Smooth muscle cell (in vitro differentiated cells): ENCODE measurements at regions not wholly inside any gene's neighbourhood (a gene's known extent, or its start where the extent isn't known, plus 50 kb on each side); places are given as distances from the start of the nearest gene placed in this dataset.

ENCODE experiments used
- DNase-seq: peaks from one replicate; lab custom pipeline; 2025; ENCODE audit not compliant: unreplicated experiment; lab: John Stamatoyannopoulos, UW
- H2AFZ ChIP-seq: fragments of 200-600 bp; sonication (generic); 2 replicates; pipeline ENCODE4 v1.6.0; 2016; ENCODE audit warnings: antibody characterized with exemption, low read depth, mild to moderate bottlenecking
- H3F3A ChIP-seq: fragments of 200-600 bp; sonication (generic); 2 replicates; pipeline ENCODE4 v1.6.0; 2017; ENCODE audit warnings: antibody characterized with exemption, low read depth
- H3K27ac ChIP-seq: fragments of 200-600 bp; sonication (generic); 2 replicates; pipeline ENCODE4 v1.5.1; 2016; ENCODE audit warnings: low read depth, mild to moderate bottlenecking
- H3K27me3 ChIP-seq: fragments of 200-600 bp; sonication (generic); 2 replicates; pipeline ENCODE4 v1.6.1; 2016; ENCODE audit warnings: low read depth, mild to moderate bottlenecking
- H3K36me3 ChIP-seq: fragments of 200-600 bp; sonication (generic); 2 replicates; pipeline ENCODE4 v1.5.1; 2016; ENCODE audit warnings: low read depth
- H3K4me1 ChIP-seq: fragments of 200-600 bp; sonication (generic); 2 replicates; pipeline ENCODE4 v1.5.1; 2016; ENCODE audit warnings: low read depth
- H3K4me2 ChIP-seq: fragments of 200-600 bp; sonication (generic); 2 replicates; pipeline ENCODE4 v1.6.0; 2016; ENCODE audit warnings: mild to moderate bottlenecking
- H3K4me3 ChIP-seq: fragments of 200-600 bp; sonication (generic); 2 replicates; pipeline ENCODE4 v1.5.1; 2016; ENCODE audit warnings: mild to moderate bottlenecking
- H3K79me2 ChIP-seq: fragments of 200-600 bp; sonication (generic); 2 replicates; pipeline ENCODE4 v1.6.0; 2016; ENCODE audit warnings: low read depth, mild to moderate bottlenecking
- H3K9ac ChIP-seq: fragments of 200-600 bp; sonication (generic); 2 replicates; pipeline ENCODE4 v1.6.0; 2016; ENCODE audit warnings: low read depth
- H3K9me3 ChIP-seq: fragments of 200-600 bp; sonication (generic); replicated peaks from 2 replicates; pipeline ENCODE4 v1.5.1; 2016; ENCODE audit warnings: low read depth
- H4K20me1 ChIP-seq: fragments of 200-600 bp; sonication (generic); 2 replicates; pipeline ENCODE4 v1.6.0; 2016; ENCODE audit warnings: low read depth
- CTCF ChIP-seq: fragments of 200-600 bp; sonication (generic); IDR thresholded peaks from 2 replicates; pipeline ENCODE4 v1.5.1; 2017; ENCODE audit warnings: borderline replicate concordance, mild to moderate bottlenecking, antibody characterized with exemption; ENCODE audit not compliant: insufficient read depth, poor library complexity, severe bottlenecking
- WGBS: methylation state at CpG from one replicate; pipeline ENCODE4 v1.1.7; 2016; ENCODE audit warnings: low lambda C conversion rate; 5-methylcytosine and 5-hydroxymethylcytosine counted together

GRCh38 chr6:88386167-88386566 is 220.0 kb upstream of the CNR1 start:
- Histone ChIP-seq H3K9ac (no peak overlapping the region), H3K4me3 (no peak overlapping the region), H3K36me3 (no peaks in the 10 kb centered on the region), H4K20me1 (no peaks in the 10 kb centered on the region), H3F3A (peaks cover 2% of the 10 kb centered on the region), H2AFZ (no peak overlapping the region), H3K4me1 (peaks cover 2% of the 10 kb centered on the region), H3K27ac (no peak overlapping the region), H3K27me3 (no peaks in the 10 kb centered on the region), H3K4me2 (no peak overlapping the region), H3K79me2 (no peaks in the 10 kb centered on the region), H3K9me3 (no peaks in the 10 kb centered on the region)
- DNase-seq, result no peak
- no peak for TF ChIP-seq CTCF

- 83% methylated on average over 2 of the region's 2 CpGs for WGBS
- DNase-seq, result no peak
- no peak for TF ChIP-seq CTCF
These were observed 217.0 kb upstream of the CNR1 start for GRCh38 chr6:88383183-88383582.

GRCh38 chr6:88381289-88381642 is 215.1 kb upstream of the CNR1 start:
- Histone ChIP-seq H2AFZ (no peak overlapping the region), H3K4me2 (peak overlapping the region; percentile 58), H3K4me3 (no peak overlapping the region), H3K9ac (no peak overlapping the region), H3F3A (peaks cover 16% of the 10 kb centered on the region), H3K36me3 (no peaks in the 10 kb centered on the region), H3K9me3 (no peaks in the 10 kb centered on the region), H3K79me2 (no peaks in the 10 kb centered on the region), H4K20me1 (no peaks in the 10 kb centered on the region), H3K27ac (no peak overlapping the region), H3K4me1 (peaks cover 31% of the 10 kb centered on the region), H3K27me3 (no peaks in the 10 kb centered on the region)
- no peak for TF ChIP-seq CTCF
- no peak for DNase-seq

More at GRCh38 chr6:88383183-88383582, 217.0 kb upstream of the CNR1 start:
- Histone ChIP-seq H3K79me2 (no peaks in the 10 kb centered on the region), H3K27ac (no peak overlapping the region), H3K4me1 (peaks cover 20% of the 10 kb centered on the region), H3K9me3 (no peaks in the 10 kb centered on the region), H2AFZ (no peak overlapping the region), H3F3A (peaks cover 10% of the 10 kb centered on the region), H3K4me3 (no peak overlapping the region), H3K36me3 (no peaks in the 10 kb centered on the region), H4K20me1 (no peaks in the 10 kb centered on the region), H3K4me2 (no peak overlapping the region), H3K27me3 (no peaks in the 10 kb centered on the region), H3K9ac (no peak overlapping the region)

- no peak for TF ChIP-seq CTCF
- H3K9me3 ChIP-seq, result no peaks in the 10 kb centered on the region
- H3K36me3 ChIP-seq, result no peaks in the 10 kb centered on the region
- no peak for DNase-seq
- H3K27ac ChIP-seq, result no peak overlapping the region
- no peaks in the 10 kb centered on the region for H3K27me3 ChIP-seq
- peaks cover 16% of the 10 kb centered on the region for H3F3A ChIP-seq
- no peak overlapping the region for H3K9ac ChIP-seq
- peaks cover 31% of the 10 kb centered on the region for H3K4me1 ChIP-seq
- no peak overlapping the region for H3K4me3 ChIP-seq
- no peak overlapping the region for H2AFZ ChIP-seq
- H3K79me2 ChIP-seq, result no peaks in the 10 kb centered on the region
- peak overlapping the region; percentile 58 for H3K4me2 ChIP-seq
- no peaks in the 10 kb centered on the region for H4K20me1 ChIP-seq
- 57% methylated on average over 4 of the region's 4 CpGs for WGBS
These were observed 214.6 kb upstream of the CNR1 start for GRCh38 chr6:88380618-88381288.
